GM12865 (cell line): ENCODE measurements at regions not wholly inside any gene's neighbourhood (a gene's known extent, or its start where the extent isn't known, plus 50 kb on each side); places are given as distances from the start of the nearest gene placed in this dataset.
"Not testable (repeated sequence)": the region's sequence is repeated elsewhere in the genome, so short reads cannot be mapped to it uniquely, and the experiment has no call there.

ENCODE experiments used
- DNase-seq: peaks from one replicate; pipeline ENCODE4 v3.0.0; 2010; ENCODE audit warnings: low read depth
- H3K4me3 ChIP-seq: 2 replicates; pipeline ENCODE4 v1.5.1; 2011; ENCODE audit warnings: mild to moderate bottlenecking, low read depth, low read length, control low read depth
- CTCF ChIP-seq: IDR thresholded peaks from 2 replicates; pipeline ENCODE4 v1.5.1; 2011; ENCODE audit warnings: low read length, control low read depth, low read depth, inconsistent platforms; ENCODE audit not compliant: insufficient read depth; ENCODE audit errors: missing control alignments

- no peak for DNase-seq
- no peak for TF ChIP-seq CTCF
- no peak overlapping the region for H3K4me3 ChIP-seq
Measured at GRCh38 chr3:20648921-20649381, 462.9 kb upstream of the SGO1 start.

DNA sequence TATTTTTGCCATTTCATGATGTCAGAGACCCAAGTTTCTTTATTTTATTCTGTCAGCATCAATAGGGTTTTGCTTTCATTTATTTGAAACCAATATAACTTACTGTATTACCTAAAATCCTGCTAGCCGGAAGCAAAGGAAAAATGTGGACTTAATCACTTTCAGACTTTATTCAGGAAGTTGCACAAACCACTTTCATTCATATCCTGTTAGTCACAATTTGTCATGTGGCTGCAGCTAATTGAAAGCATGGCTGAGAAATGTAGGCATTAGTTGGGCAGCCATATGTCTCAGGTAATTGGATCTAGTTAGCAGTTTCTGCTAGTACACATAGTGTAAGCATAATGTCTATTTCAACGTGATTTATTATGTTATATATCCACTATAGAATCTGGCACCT is 462.3 kb upstream of the SGO1 start:
- TF ChIP-seq CTCF: no peak
- no peak overlapping the region for H3K4me3 ChIP-seq
- no peak for DNase-seq

GRCh38 chr3:20646425-20646824 is 460.4 kb upstream of the SGO1 start:
- TF ChIP-seq CTCF: no peak
- DNase-seq: no peak
- no peak overlapping the region for H3K4me3 ChIP-seq

DNA sequence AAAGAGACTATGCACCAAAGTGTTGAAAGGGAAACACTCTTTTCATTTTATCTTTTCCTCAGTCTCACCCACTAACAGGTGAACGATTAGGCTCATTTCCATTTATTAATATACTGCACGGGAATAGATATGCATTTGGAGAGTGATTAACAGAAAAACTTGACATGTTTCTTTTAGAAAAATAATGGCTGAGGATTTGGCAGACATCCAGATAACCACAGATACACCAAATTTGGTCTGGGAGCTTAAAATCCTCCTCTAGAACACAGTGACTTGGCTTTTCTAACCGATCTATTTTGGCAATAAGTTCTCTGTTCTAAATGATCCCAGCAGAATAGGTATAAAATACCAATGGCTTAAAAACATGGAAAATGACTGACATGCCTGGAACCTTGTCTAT is 459.3 kb upstream of the SGO1 start:
- H3K4me3 ChIP-seq: no peak overlapping the region
- DNase-seq: no peak
- TF ChIP-seq CTCF: no peak

- no peak overlapping the region for H3K4me3 ChIP-seq
- no peak for TF ChIP-seq CTCF
- DNase-seq: no peak
Measured at GRCh38 chr3:20637729-20638128, 451.7 kb upstream of the SGO1 start.

DNA sequence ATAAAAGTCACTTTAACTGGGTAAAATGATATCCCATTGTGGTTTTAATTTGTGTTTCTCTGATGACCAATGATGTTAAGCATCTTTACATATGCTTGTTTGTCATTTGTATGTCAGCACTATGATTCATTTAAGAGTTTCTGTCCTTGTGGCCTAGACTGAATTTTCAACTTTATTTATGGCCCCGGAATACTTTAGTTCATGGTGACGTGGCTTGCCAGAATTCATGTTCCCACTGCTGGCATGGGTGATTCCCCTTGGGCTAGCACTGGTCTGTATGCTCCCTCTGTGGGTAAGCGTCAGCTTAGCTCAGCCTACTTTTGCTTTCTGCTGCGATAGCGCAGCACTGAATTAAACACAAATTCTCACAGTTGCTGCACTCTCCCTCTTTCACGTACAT is 436.3 kb upstream of the SGO1 start:
- TF ChIP-seq CTCF: no peak
- no peak for DNase-seq
- no peak overlapping the region for H3K4me3 ChIP-seq

DNA sequence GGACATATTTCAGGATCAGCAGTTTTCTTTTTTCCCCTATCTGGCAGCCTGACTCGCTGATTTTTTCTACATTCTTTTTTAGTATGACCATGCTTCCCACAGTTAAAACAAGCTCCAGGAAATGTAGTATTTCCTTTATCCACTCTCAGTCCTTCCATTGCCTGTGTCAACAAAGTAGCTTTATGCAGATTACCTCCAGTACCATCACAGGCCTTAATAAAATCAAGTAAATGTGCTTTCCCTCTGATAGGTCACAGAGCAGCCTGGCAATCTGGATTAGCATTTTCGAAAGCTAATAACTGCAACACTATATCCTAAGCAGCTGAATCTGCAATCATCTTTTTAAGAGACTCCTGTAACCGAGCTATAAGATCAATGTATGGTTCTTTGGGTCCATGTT is 432.6 kb upstream of the SGO1 start:
- not testable (repeated sequence) for DNase-seq, H3K4me3 ChIP-seq

GRCh38 chr3:20618181-20618580 is 432.2 kb upstream of the SGO1 start:
- not testable (repeated sequence) for DNase-seq, H3K4me3 ChIP-seq

DNA sequence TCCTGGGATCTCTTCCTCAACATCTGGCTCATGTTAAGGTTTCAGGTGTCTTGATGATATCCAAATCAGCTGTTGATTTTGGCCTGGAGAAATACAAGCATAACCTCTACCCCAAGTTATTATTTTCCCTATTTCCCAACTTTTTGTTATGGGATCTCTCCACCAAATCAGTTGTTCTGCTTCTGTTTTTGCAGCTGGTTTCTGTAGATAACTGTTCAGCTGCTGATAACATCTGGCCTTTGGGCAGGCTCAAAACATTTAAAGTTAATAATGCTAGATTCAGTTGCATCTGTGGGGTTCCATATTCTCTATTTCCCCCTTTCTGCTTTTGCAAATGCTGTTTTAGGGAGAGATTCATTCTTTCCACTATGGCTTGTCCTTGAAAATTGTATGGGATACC is 430.0 kb upstream of the SGO1 start:
- DNase-seq, H3K4me3 ChIP-seq: not testable (repeated sequence)
